NOMO-1 treated with DMSO at 0.1 percent for 48 hours (cell line): ENCODE measurements at regions not wholly inside any gene's neighbourhood (a gene's known extent, or its start where the extent isn't known, plus 50 kb on each side); places are given as distances from the start of the nearest gene placed in this dataset.

ENCODE experiments used
- DNase-seq: peaks from one replicate; lab custom pipeline; 2025; ENCODE audit not compliant: unreplicated experiment; lab: John Stamatoyannopoulos, UW

GRCh38 chr1:14180738-14181137 lies 417.7 kb upstream of the KAZN start:
- DNase-seq = no peak

GRCh38 chr1:14181191-14181795 lies 417.2 kb upstream of the KAZN start:
- no peak for DNase-seq

- DNase-seq = no peak
Measured at GRCh38 chr1:14182856-14183255, 415.6 kb upstream of the KAZN start.

DNA sequence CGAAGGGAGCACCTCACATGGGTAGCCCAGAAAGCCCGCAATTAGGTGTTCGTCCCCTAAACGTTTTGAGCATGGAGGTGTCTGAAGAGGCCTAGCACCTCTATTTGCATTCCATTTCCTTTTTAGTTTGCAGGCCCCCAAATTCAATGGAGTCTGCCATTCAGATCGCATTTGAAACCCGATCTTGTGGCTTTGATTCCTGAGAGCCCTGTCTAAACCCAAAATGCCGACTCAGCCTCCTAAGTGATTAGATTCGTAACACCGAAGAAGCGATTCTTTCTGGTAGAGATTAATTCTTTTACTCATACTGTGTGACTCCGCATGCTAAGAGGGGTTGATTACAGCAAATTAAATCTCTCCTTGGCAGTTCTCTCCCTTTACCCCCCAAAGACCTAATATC lies 415.2 kb upstream of the KAZN start:
- DNase-seq = no peak

DNA sequence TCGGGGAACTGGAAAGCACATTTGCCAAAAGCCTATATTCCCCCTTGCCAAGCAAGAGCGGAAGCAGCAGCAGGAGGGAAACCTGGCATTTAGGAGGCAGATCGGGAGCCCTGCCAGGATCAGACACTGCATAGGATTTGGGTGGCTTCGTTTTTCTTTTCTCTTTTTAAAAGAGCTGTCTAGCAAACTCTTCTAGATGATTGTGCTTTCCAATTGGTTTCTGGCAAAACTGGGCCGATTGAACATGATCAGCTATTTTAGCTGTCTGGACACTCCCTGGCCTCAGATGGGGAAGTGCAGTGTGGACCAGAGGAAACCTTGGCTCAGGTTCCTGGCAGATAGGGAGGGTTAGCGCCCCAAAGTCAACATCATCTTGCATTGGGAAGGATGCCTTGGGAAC lies 414.0 kb upstream of the KAZN start:
- no peak for DNase-seq

DNA sequence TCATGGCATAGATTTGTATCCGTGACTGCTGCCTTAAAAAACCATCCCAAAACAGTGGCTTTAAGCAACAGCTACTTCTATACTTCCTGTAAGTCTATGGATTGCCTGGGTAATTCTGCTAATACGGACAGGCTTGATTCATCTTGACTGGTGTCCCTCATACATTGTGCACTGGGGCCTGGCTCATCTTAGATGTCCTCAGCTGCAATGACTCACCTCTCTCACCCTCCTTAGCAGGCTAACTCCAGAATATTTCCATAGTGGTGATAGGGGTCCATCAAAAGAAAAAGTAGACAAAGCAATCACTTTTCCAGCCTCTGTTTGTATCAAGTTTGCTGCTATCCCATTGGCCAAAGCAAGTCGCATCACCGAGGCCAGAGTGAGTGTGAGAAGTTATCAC lies 409.1 kb upstream of the KAZN start:
- DNase-seq = no peak

- no peak for DNase-seq
Measured at GRCh38 chr1:14190508-14190907, 408.0 kb upstream of the KAZN start.

GRCh38 chr1:14194511-14194910 lies 404.0 kb upstream of the KAZN start:
- no peak for DNase-seq

- DNase-seq = no peak
Measured at GRCh38 chr1:14205066-14205465, 393.4 kb upstream of the KAZN start.

GRCh38 chr1:14215151-14215550 lies 383.3 kb upstream of the KAZN start:
- DNase-seq = no peak

DNA sequence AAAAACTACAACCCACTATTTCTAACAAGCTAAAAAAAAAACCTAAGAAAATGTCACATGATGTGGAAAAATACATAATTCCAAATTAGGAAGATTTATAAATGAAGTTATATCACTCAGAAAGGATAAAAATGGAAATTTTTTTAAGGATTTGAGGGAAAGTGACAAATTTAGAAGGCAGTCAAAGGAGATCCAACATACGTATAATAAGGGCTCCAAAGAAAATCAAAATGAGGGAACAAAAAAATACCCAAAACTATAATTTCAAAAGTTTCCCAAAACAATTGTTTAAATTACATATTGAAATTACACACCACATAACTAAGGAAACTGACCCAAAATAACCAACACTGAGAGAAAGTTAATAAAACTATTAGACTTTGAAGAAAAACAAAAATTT lies 381.1 kb upstream of the KAZN start:
- no peak for DNase-seq

DNA sequence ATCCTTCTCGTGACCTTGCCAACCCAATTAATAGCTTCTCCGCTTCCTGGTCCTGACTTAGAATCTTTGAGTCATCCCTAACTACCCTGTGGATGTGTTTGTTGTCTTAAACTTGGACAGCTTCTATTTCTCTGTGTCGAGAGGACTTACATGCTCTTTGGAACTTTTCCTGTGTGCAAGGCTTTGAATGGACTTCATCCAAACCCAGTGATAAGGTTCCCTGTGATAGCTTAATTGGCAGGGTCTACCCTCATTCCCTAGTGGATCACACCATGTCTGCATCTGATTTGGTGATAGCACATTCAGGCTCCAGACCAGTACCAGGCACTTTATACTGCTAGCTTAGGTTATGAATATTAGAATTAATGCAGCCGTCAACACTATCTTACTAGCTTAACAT lies 378.2 kb upstream of the KAZN start:
- no peak for DNase-seq

- no peak for DNase-seq
Measured at GRCh38 chr1:14220811-14221210, 377.7 kb upstream of the KAZN start.

DNA sequence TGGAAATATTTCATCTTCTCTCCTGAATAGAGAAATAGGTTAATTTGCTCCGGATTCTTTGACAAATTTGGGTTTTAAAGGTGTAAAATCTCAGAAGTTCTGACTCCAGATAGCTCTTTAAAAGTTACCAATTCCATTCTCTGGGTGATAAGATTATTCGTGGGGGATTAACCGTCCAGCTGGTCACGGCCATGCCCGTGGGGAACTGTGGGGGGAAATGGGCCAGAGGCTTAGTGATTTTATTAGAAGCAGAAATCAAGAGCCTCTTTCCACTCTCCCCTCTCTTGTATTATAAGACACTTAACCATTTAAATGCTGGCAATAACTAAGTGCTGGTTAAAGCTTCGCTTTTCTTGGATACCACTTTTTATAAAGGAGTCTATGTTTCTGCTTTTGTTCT lies 376.4 kb upstream of the KAZN start:
- DNase-seq = no peak

DNA sequence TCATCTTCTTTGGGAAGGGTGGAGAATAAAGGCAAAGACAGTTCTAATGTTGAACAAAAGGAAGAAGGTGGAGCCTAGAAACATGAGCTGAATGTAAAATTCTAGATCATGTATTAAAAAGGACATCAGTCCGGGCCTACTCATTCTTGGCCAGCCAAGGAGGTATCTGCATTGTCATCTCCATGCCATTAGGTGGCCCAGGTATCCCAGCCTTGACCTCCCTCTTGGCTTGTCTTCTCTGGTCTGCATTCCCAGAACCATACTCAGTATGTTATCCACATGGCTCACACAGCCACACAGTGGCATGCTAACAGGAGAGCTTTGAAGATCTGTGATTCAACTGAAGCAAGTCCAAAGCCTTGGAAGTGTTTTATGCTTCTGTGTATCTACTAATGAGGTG lies 369.8 kb upstream of the KAZN start:
- DNase-seq = no peak

DNA sequence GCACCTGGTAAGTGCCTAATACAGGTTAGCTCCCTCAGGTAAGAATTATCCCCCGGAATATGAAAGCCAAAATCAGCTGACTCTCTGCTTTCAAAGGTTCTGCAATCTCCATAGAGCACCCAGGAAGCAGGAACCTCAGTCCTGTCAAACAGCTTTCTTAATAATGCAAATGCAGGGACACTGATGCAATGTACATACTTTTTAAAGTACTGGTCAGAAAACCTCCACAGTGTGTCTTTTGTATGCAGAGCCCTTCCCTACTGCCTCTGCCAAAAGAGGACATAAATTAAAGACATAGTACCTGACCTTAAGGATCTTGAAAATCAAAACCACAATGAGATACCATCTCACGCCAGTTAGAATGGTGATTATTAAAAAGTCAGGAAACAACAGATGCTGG lies 365.0 kb upstream of the KAZN start:
- no peak for DNase-seq

DNA sequence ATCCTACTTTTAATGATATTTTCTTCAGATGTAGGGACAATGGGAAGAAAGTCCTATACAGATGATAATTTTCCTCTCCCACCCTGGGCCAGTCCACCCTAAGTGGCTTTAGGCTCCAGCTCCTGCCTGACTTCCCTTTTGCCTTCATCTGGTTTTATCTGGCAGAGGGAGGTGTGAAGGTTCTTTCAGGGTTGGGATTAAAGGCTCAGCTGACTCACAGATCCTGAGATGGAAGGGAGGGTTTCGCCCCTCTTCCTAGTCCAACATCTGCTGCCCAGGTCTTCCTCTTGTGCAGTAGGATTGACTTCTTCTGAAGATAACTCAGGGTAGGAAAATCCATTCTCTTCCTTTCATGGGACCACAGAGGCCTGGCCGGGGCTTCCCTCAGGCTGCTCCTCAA lies 362.4 kb upstream of the KAZN start:
- no peak for DNase-seq

GRCh38 chr1:14238472-14239307 lies 359.8 kb upstream of the KAZN start:
- no peak for DNase-seq

DNA sequence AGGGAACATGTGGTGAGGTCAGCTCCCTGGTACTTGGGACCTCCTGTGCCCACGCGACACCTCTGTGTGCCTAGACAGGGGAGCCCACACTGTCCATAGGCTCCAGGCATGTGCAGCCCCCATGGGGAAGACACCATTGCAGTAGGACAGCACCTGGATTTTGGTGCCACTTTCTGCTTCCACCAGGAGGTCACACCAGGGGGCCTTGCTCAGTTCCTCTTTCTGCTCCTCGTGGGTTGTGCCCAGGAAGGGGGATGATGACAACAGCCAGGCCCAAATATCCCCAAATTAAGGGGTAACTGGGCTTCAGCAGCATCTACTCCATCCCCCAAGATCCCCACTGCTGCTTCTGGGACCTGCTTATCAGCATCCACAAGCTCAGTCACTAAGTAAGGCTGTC lies 358.2 kb upstream of the KAZN start:
- DNase-seq = no peak

DNA sequence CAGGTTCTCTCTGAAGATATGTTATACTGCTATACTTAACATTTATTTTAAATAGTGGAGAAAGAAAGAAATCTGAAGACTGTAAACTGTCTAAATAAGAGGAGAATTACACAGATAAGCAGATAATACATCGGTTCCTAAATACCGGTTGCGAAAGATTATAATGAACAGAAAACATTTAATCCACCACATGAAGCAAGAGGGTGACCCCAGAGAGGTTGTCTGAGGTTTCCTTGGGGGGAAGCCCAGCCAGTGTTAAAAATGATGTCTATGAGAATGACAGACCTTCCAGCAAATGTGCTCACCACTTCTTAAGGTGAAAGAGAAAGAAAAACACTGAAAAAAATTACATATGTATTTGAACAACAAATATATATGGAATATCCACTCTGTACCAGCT lies 356.4 kb upstream of the KAZN start:
- DNase-seq = no peak

DNA sequence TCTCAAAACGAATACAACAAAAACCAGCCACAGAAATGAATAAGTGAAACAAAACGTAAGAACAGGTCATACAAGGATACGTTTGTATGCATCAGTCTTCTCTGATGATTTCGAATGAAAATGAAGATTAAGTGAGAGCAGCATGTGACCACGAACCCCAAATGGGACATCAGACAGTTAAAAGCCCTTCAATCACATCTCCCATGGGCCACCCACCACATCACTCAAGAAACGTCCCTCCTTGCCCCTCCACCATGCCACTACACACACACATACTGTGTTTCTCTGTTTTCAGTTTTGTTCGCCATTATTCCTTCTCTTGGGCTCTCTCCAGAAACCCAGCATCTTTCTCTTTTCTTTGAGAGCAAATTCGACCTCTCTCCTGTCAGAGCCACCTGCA lies 355.6 kb upstream of the KAZN start:
- no peak for DNase-seq

GRCh38 chr1:14245954-14246353 lies 352.5 kb upstream of the KAZN start:
- no peak for DNase-seq

GRCh38 chr1:14246471-14246870 lies 352.0 kb upstream of the KAZN start:
- no peak for DNase-seq
